GM12878 (cell line): ENCODE measurements at regions not wholly inside any gene's neighbourhood (a gene's known extent, or its start where the extent isn't known, plus 50 kb on each side); places are given as distances from the start of the nearest gene placed in this dataset.

Experiments used
- ATAC-seq: fragments of 200-7000 bp; cut with Tn5 transposase; 3 replicates; pipeline ENCODE4 v1.9.1; 2020; ENCODE audit warnings: mild to moderate bottlenecking, moderate library complexity
- BruUV-seq: library from RNA; stranded (reverse); fragments of 400-500 nt; replicated peaks from 2 replicates; lab custom pipeline; 2021; lab: Mats Ljungman, UMichigan
- CTCF ChIA-PET: fragments of 300-600 bp; sonication (Branson Sonifier 250); formaldehyde crosslinking; extraction: SDS; loops from one replicate; lab custom pipeline; 2021; ENCODE audit warnings: inconsistent platforms; lab: Yijun Ruan, JAX
- POLR2A ChIA-PET: fragments of 350-600 bp; formaldehyde crosslinking; extraction: SDS; loops from one replicate; lab custom pipeline; 2021; ENCODE audit warnings: inconsistent platforms; lab: Charles Lee
- RAD21 ChIA-PET: fragments of 300-600 bp; sonication (Branson Sonifier 250); formaldehyde crosslinking; loops from one replicate; lab custom pipeline; 2023; ENCODE audit warnings: antibody characterized with exemption; ENCODE audit not compliant: unreplicated experiment; lab: Charles Lee
- SMC1A ChIA-PET: fragments of 300-600 bp; sonication (Branson Sonifier 250); formaldehyde crosslinking; loops from one replicate; lab custom pipeline; 2023; ENCODE audit not compliant: unreplicated experiment, uncharacterized antibody; lab: Charles Lee
- DNase-seq: peaks from one replicate; pipeline ENCODE4 v3.0.0-alpha.2; 2011; ENCODE audit warnings: low read depth, low spot score
- FAIRE-seq: peaks from 3 replicates; lab custom pipeline; 2011; peaks lifted over from hg19 to GRCh38; lab: Jason Lieb, UNC
- H2AFZ ChIP-seq: 2 replicates; pipeline ENCODE4 v1.6.0; 2011; ENCODE audit warnings: low read depth, low read length, control low read depth; ENCODE audit not compliant: control insufficient read depth
- H3K27ac ChIP-seq: 2 replicates; pipeline ENCODE4 v1.5.1; 2011; ENCODE audit warnings: control low read depth; ENCODE audit not compliant: control insufficient read depth, insufficient read depth
- H3K27me3 ChIP-seq, 2 experiments: replicated peaks in 1 of 2; 2 replicates each; pipeline versions ENCODE4 v1.6.0 to v1.6.1; 2011; ENCODE audit warnings: low read length in 1 of 2; ENCODE audit not compliant: control insufficient read depth in 2 of 2, insufficient read depth in 2 of 2
- H3K36me3 ChIP-seq, 2 experiments: 2 replicates each; pipeline ENCODE4 v1.5.1; 2011; ENCODE audit warnings: low read length in 1 of 2; ENCODE audit not compliant: control insufficient read depth in 2 of 2, insufficient read depth in 2 of 2
- H3K4me1 ChIP-seq: 2 replicates; pipeline ENCODE4 v1.6.1; 2011; ENCODE audit warnings: mild to moderate bottlenecking, low read length, moderate library complexity, mixed read lengths; ENCODE audit not compliant: control insufficient read depth, insufficient read depth
- H3K4me2 ChIP-seq: 2 replicates; pipeline ENCODE4 v1.6.0; 2011; ENCODE audit warnings: control low read depth; ENCODE audit not compliant: control insufficient read depth, insufficient read depth
- H3K4me3 ChIP-seq: fragments of 200-600 bp; sonication (generic); 2 replicates; pipeline ENCODE4 v1.5.1; 2016
- H3K79me2 ChIP-seq: 2 replicates; pipeline ENCODE4 v1.6.0; 2011; ENCODE audit warnings: low read length; ENCODE audit not compliant: control insufficient read depth, insufficient read depth
- H3K9ac ChIP-seq: 2 replicates; pipeline ENCODE4 v1.8.0; 2011; ENCODE audit warnings: low read length, control low read depth, mixed read lengths; ENCODE audit not compliant: control insufficient read depth, insufficient read depth
- H3K9me3 ChIP-seq: replicated peaks from 3 replicates; pipeline ENCODE4 v1.5.1; 2011; ENCODE audit warnings: mild to moderate bottlenecking, low read length; ENCODE audit not compliant: control insufficient read depth, insufficient read depth
- H4K20me1 ChIP-seq: 2 replicates; pipeline ENCODE4 v1.6.0; 2011; ENCODE audit not compliant: control insufficient read depth, insufficient read depth
- CHD1 ChIP-seq: IDR thresholded peaks from 2 replicates; pipeline ENCODE4 v1.6.1; 2012; ENCODE audit warnings: low read depth, low read length, improper control_type of control experiment
- ELK1 ChIP-seq: IDR thresholded peaks from 2 replicates; pipeline ENCODE4 v1.6.1; 2012; ENCODE audit warnings: low read depth, low read length, improper control_type of control experiment
- ESRRA ChIP-seq: IDR thresholded peaks from 2 replicates; pipeline ENCODE4 v1.6.1; 2012; ENCODE audit warnings: mild to moderate bottlenecking, low read length, improper control_type of control experiment
- IRF5 ChIP-seq: fragments of 450-650 bp; IDR thresholded peaks from 2 replicates; pipeline ENCODE4 v1.6.1; 2017; ENCODE audit warnings: borderline replicate concordance
- KLF5 ChIP-seq: fragments of 450-650 bp; IDR thresholded peaks from 2 replicates; pipeline ENCODE4 v1.6.1; 2014; ENCODE audit warnings: mild to moderate bottlenecking; ENCODE audit not compliant: partially characterized antibody
- MEF2A ChIP-seq: IDR thresholded peaks from 2 replicates; pipeline ENCODE4 v1.6.1; 2011; ENCODE audit warnings: low read depth, mild to moderate bottlenecking, low read length, moderate library complexity; ENCODE audit not compliant: insufficient read depth
- NKRF ChIP-seq: fragments of 450-650 bp; conservative IDR thresholded peaks from 2 replicates; pipeline ENCODE4 v1.6.1; 2017; ENCODE audit warnings: mild to moderate bottlenecking, moderate library complexity
- PBX3 ChIP-seq: IDR thresholded peaks from 2 replicates; pipeline ENCODE4 v1.6.1; 2011; ENCODE audit warnings: mild to moderate bottlenecking, low read depth, low read length, moderate library complexity; ENCODE audit not compliant: insufficient replicate concordance
- ZBTB33 ChIP-seq: fragments of 450-650 bp; IDR thresholded peaks from 2 replicates; pipeline ENCODE4 v1.6.1; 2017; ENCODE audit warnings: mild to moderate bottlenecking
- ZNF217 ChIP-seq: fragments of 450-650 bp; IDR thresholded peaks from 2 replicates; pipeline ENCODE4 v1.6.1; 2017; ENCODE audit warnings: antibody characterized with exemption, mild to moderate bottlenecking
- ZNF592 ChIP-seq: fragments of 450-650 bp; IDR thresholded peaks from 2 replicates; pipeline ENCODE4 v1.6.1; 2017; ENCODE audit warnings: mild to moderate bottlenecking, moderate library complexity
- WGBS: methylation state at CpG from one replicate; pipeline ENCODE4 v1.1.6; 2016; ENCODE audit warnings: low lambda C conversion rate; ENCODE audit not compliant: insufficient replicate concordance, insufficient coverage; ENCODE audit errors: missing lambda C conversion rate; 5-methylcytosine and 5-hydroxymethylcytosine counted together
- in situ Hi-C: fragments of 300-500 bp; cut with MboI; formaldehyde crosslinking; loops from 9 replicates; pipeline ENCODE4 v1.14.3; 2018; ENCODE audit warnings: mixed read lengths
- intact Hi-C: fragments of 100-400 bp; cut with micrococcal nuclease; formaldehyde crosslinking; loops from one replicate; pipeline ENCODE4 v1.14.2; 2022; ENCODE audit not compliant: unreplicated experiment

- Histone ChIP-seq H3K4me2 (no peak overlapping the region), H3K4me1 (no peaks in the 10 kb centered on the region), H2AFZ (no peak overlapping the region), H3K9ac (no peak overlapping the region), H3K9me3 (no peaks in the 10 kb centered on the region), H3K4me3 (no peak overlapping the region), H4K20me1 (no peaks in the 10 kb centered on the region), H3K27me3 (no peaks in the 10 kb centered on the region), H3K79me2 (no peaks in the 10 kb centered on the region), H3K36me3 (no peaks in the 10 kb centered on the region), H3K27ac (no peak overlapping the region)
- ATAC-seq (no peak), DNase-seq (no peak), FAIRE-seq (no peak)
- ChIA-PET POLR2A (no interaction called here), RAD21 (interaction anchor here (0.6 to 1.1 kb wide), 3 partner anchors 37 to 205 kb away, joined by 3 to 5 read pairs (median 3); no protein-coding TSS in a partner anchor), SMC1A (interaction anchor here (0.9 to 4.0 kb wide), 5 partner anchors 11 to 142 kb away, joined by 3 to 22 read pairs (median 6); no protein-coding TSS in a partner anchor), CTCF (interaction anchor here (0.7 to 7.0 kb wide), 13 partner anchors 10 to 546 kb away, joined by 3 to 37 read pairs (median 4); no protein-coding TSS in a partner anchor)
- WGBS, result 22% methylated on average over 2 of the region's 2 CpGs
- no TSS peak for BruUV-seq
- in situ Hi-C loops, result loop anchor here (5.0 kb wide), 1 partner anchor 159 kb away; no protein-coding TSS in a partner anchor
- intact Hi-C loops, result loop anchor here (5.0 kb wide), 1 partner anchor 89 kb away; no protein-coding TSS in a partner anchor
- TF ChIP-seq ZBTB33, result no peak
- no peak for TF ChIP-seq ELK1
- no peak for TF ChIP-seq MEF2A
- TF ChIP-seq IRF5, result no peak
- TF ChIP-seq KLF5, result no peak
- no peak for TF ChIP-seq ZNF217
- TF ChIP-seq CHD1, result no peak
- no peak for TF ChIP-seq NKRF
- TF ChIP-seq PBX3, result no peak
- TF ChIP-seq ESRRA, result no peak
- no peak for TF ChIP-seq ZNF592
Observed at GRCh38 chr9:107136296-107136695, 146.8 kb upstream of the RAD23B start.
